Activated B cell treated with CpG ODN at 0.5 μM for 24 hours (primary cell): ENCODE measurements at regions not wholly inside any gene's neighbourhood (a gene's known extent, or its start where the extent isn't known, plus 50 kb on each side); places are given as distances from the start of the nearest gene placed in this dataset.
"Not testable (repeated sequence)": the region's sequence is repeated elsewhere in the genome, so short reads cannot be mapped to it uniquely, and the experiment has no call there.

Experiments
- ATAC-seq: fragments of 200-7000 bp; cut with Tn5 transposase; one replicate; pipeline ENCODE4 v1.10.0; 2021; ENCODE audit warnings: low read depth, mild to moderate bottlenecking, moderate library complexity
- CTCF ChIA-PET: fragments of 350-600 bp; sonication (Branson Sonifier 250); formaldehyde crosslinking; loops from one replicate; lab custom pipeline; 2021; ENCODE audit warnings: antibody characterized with exemption; lab: Charles Lee
- POLR2A ChIA-PET: fragments of 350-600 bp; sonication (Branson Sonifier 250); formaldehyde crosslinking; loops from one replicate; lab custom pipeline; 2021; ENCODE audit warnings: antibody characterized with exemption; lab: Charles Lee
- DNase-seq: peaks from one replicate; pipeline ENCODE4 v3.0.0; 2022
- H3K27ac Mint-ChIP-seq: one replicate; pipeline ENCODE4 v1.8.0; 2020; ENCODE audit warnings: mixed read lengths
- H3K27me3 Mint-ChIP-seq: one replicate; pipeline ENCODE4 v1.8.0; 2021; ENCODE audit warnings: mixed read lengths
- H3K36me3 Mint-ChIP-seq: one replicate; pipeline ENCODE4 v1.8.0; 2021; ENCODE audit warnings: low read depth, mixed read lengths
- H3K4me1 Mint-ChIP-seq: one replicate; pipeline ENCODE4 v1.8.0; 2021; ENCODE audit warnings: mixed read lengths
- H3K4me3 Mint-ChIP-seq: one replicate; pipeline ENCODE4 v1.8.0; 2020; ENCODE audit warnings: mild to moderate bottlenecking, mixed read lengths
- H3K9me3 Mint-ChIP-seq: one replicate; pipeline ENCODE4 v1.8.0; 2020; ENCODE audit warnings: mixed read lengths
- intact Hi-C: fragments of 100-400 bp; cut with micrococcal nuclease; formaldehyde crosslinking; loops from one replicate; pipeline ENCODE4 v1.15.1; 2024
- TF ChIP-seq, protein P1 (sequence below): fragments of 200-600 bp; IDR thresholded peaks from one replicate; pipeline ENCODE4 v1.8.0; 2022; ENCODE audit warnings: antibody characterized with exemption, mild to moderate bottlenecking

DNA sequence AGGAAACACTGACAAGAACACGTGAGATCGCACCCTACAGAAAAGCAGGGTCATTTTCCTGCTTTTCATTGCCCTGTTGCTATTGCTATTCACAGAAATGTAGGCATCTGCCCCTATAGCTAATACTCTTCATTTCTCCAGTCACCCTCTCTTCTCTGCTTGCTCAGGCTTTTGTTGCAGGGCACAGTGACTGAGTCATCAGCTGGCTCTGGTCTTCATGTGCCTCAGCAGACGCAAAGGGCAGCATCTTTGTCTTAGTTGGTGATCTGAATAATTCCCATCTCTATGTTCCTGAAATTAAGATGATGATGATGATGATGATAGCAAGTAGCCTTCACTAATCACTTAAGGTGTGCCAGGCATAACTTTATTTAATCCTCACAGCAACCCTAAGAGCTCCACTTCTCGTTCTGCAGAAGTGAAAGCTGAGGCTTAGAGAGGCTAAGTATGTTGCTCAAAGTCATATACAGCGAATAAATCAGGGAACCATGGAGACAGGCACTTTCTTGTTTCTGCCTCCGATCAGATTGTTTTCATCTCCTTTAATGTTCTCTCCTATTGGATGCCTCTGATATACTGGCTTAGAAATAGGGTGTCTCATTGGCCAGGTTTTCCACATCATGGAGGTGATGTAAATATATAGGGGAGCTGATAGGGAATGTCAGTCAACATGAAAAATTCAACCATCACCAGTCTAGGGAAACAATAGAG, 133.0 kb upstream of the STK32A start:
- Mint-ChIP-seq H3K4me3 (no peak overlapping the region), H3K4me1 (no peaks in the 10 kb centered on the region), H3K9me3 (no peaks in the 10 kb centered on the region), H3K27me3 (no peaks in the 10 kb centered on the region), H3K27ac (no peak overlapping the region), H3K36me3 (no peaks in the 10 kb centered on the region)
- ATAC-seq (no peak), DNase-seq (no peak)
- POLR2A ChIA-PET = no interaction called here
- TF ChIP-seq, protein P1, sequence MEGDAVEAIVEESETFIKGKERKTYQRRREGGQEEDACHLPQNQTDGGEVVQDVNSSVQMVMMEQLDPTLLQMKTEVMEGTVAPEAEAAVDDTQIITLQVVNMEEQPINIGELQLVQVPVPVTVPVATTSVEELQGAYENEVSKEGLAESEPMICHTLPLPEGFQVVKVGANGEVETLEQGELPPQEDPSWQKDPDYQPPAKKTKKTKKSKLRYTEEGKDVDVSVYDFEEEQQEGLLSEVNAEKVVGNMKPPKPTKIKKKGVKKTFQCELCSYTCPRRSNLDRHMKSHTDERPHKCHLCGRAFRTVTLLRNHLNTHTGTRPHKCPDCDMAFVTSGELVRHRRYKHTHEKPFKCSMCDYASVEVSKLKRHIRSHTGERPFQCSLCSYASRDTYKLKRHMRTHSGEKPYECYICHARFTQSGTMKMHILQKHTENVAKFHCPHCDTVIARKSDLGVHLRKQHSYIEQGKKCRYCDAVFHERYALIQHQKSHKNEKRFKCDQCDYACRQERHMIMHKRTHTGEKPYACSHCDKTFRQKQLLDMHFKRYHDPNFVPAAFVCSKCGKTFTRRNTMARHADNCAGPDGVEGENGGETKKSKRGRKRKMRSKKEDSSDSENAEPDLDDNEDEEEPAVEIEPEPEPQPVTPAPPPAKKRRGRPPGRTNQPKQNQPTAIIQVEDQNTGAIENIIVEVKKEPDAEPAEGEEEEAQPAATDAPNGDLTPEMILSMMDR = no peak
- CTCF ChIA-PET = no interaction called here
- intact Hi-C loops = no loop called here

- Mint-ChIP-seq H3K9me3 (peaks cover 3% of the 10 kb centered on the region), H3K4me3 (no peak overlapping the region), H3K4me1 (no peaks in the 10 kb centered on the region), H3K36me3 (no peaks in the 10 kb centered on the region), H3K27me3 (no peaks in the 10 kb centered on the region), H3K27ac (no peak overlapping the region)
- intact Hi-C loops = no loop called here
- TF ChIP-seq, protein P1 = no peak
- ATAC-seq = no peak
- ChIA-PET POLR2A (no interaction called here), CTCF (no interaction called here)
- DNase-seq = no peak
Observed at GRCh38 chr5:147112899-147113298, 121.9 kb upstream of the STK32A start.

- ChIA-PET POLR2A (no interaction called here), CTCF (no interaction called here)
- Mint-ChIP-seq H3K4me1 (no peaks in the 10 kb centered on the region), H3K4me3 (no peak overlapping the region), H3K36me3 (no peaks in the 10 kb centered on the region), H3K27ac (no peak overlapping the region), H3K9me3 (peaks cover 6% of the 10 kb centered on the region), H3K27me3 (no peaks in the 10 kb centered on the region)
- no peak for ATAC-seq
- TF ChIP-seq, protein P1 = no peak
- intact Hi-C loops = no loop called here
- no peak for DNase-seq
Observed at GRCh38 chr5:147113967-147114366, 120.9 kb upstream of the STK32A start.

- H3K4me3 Mint-ChIP-seq, intact Hi-C loops, H3K27me3 Mint-ChIP-seq, H3K36me3 Mint-ChIP-seq, H3K4me1 Mint-ChIP-seq, DNase-seq, POLR2A ChIA-PET, ATAC-seq, CTCF ChIA-PET, H3K27ac Mint-ChIP-seq: not testable (repeated sequence)
- H3K9me3 Mint-ChIP-seq = peaks cover 26% of the 10 kb centered on the region
Observed at GRCh38 chr5:147139759-147140158, 95.1 kb upstream of the STK32A start.

- Mint-ChIP-seq H3K27me3 (no peaks in the 10 kb centered on the region), H3K36me3 (no peaks in the 10 kb centered on the region), H3K4me1 (no peaks in the 10 kb centered on the region), H3K27ac (no peak overlapping the region), H3K4me3 (no peak overlapping the region), H3K9me3 (peaks cover 26% of the 10 kb centered on the region)
- TF ChIP-seq, protein P1 = no peak
- ATAC-seq = no peak
- DNase-seq = no peak
- CTCF ChIA-PET = no interaction called here
- intact Hi-C loops = no loop called here
- POLR2A ChIA-PET = no interaction called here
Observed at GRCh38 chr5:147140558-147140957, 94.3 kb upstream of the STK32A start.

GRCh38 chr5:147141580-147141979, 93.2 kb upstream of the STK32A start:
- intact Hi-C loops, H3K36me3 Mint-ChIP-seq, POLR2A ChIA-PET, CTCF ChIA-PET, ATAC-seq, H3K4me1 Mint-ChIP-seq, H3K4me3 Mint-ChIP-seq, DNase-seq, H3K27ac Mint-ChIP-seq, H3K27me3 Mint-ChIP-seq: not testable (repeated sequence)
- peaks cover 26% of the 10 kb centered on the region for H3K9me3 Mint-ChIP-seq
